Adrenal gland (tissue), 5 donors: ENCODE measurements at regions not wholly inside any gene's neighbourhood (a gene's known extent, or its start where the extent isn't known, plus 50 kb on each side); places are given as distances from the start of the nearest gene placed in this dataset.

Experiments used
- POLR2A ChIP-seq, 2 donors: fragments of 450-650 bp; IDR thresholded peaks; one replicate each; pipeline ENCODE4 v1.6.1; 2017; ENCODE audit warnings: antibody characterized with exemption in 2 of 2, mild to moderate bottlenecking in 2 of 2, moderate library complexity in 1 of 2
- TF ChIP-seq, protein P1 (sequence below), 6 experiments: fragments of 450-650 bp in 4 of 6; fragments of 200-600 bp in 2 of 6; sonication (generic) in 1 of 6; IDR thresholded peaks; 1 replicate in 5 of 6; 2 replicates in 1 of 6; pipeline versions ENCODE4 v1.5.1 to v1.8.0; 2016 to 2021; ENCODE audit warnings: antibody characterized with exemption in 6 of 6, mild to moderate bottlenecking in 2 of 6, moderate library complexity in 1 of 6
- donor health status: DM: no; HTN: no; CAD: no.

DNA sequence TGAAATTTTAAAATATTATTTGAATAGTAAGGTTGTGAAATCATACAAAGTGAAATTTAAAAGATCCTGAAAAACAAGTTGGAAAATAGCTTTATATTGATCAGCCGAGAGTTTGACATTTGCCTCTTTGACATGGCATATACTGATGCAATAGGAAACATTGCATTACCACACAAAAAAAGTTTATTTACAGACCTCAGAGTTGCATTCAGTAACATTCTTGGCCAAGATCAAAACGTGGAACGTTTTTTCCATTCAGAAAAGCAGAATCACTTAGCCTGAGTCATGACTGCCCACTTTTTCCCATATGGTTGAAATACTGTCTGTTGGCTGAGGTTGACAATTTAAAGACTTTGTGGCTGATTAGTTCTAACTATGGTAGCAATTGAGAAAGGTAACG lies 55.1 kb upstream of the BACH2 start:
- TF ChIP-seq, protein P1, sequence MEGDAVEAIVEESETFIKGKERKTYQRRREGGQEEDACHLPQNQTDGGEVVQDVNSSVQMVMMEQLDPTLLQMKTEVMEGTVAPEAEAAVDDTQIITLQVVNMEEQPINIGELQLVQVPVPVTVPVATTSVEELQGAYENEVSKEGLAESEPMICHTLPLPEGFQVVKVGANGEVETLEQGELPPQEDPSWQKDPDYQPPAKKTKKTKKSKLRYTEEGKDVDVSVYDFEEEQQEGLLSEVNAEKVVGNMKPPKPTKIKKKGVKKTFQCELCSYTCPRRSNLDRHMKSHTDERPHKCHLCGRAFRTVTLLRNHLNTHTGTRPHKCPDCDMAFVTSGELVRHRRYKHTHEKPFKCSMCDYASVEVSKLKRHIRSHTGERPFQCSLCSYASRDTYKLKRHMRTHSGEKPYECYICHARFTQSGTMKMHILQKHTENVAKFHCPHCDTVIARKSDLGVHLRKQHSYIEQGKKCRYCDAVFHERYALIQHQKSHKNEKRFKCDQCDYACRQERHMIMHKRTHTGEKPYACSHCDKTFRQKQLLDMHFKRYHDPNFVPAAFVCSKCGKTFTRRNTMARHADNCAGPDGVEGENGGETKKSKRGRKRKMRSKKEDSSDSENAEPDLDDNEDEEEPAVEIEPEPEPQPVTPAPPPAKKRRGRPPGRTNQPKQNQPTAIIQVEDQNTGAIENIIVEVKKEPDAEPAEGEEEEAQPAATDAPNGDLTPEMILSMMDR (IDR thresholded peaks at IDR 0.05) = no peak
- no peak for TF ChIP-seq POLR2A (IDR thresholded peaks at IDR 0.05)
